ENCODE measurements at regions not wholly inside any gene's neighbourhood (a gene's known extent, or its start where the extent isn't known, plus 50 kb on each side); places are given as distances from the start of the nearest gene placed in this dataset.

DNA sequence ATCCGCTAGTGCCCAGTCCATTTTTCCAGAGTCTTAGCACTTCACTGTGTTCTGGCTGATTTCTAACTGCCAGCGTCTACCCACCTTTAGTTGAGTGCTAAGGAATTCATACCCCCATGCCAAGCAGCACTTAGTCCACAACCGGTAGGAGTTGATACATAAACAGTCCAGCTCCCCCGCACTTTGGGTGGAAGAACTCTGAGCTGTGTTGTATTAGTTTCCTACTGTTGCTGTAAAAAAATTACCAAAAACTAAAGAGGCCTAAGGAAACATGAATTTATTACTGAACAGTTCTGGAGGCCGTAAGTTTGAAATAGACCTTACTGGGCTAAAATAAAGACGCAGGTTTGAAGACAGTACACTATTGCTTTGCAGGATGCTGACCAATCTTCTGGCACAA lies 87.6 kb downstream of the SLC24A2 start:
- no peaks in the 10 kb centered on the region for H3K9me3 ChIP-seq
- no peak overlapping the region for H3K4me3 ChIP-seq (ENCODE audit: low read depth, low read length)
- H3K4me1 ChIP-seq = no peaks in the 10 kb centered on the region
- TF ChIP-seq, protein P1, sequence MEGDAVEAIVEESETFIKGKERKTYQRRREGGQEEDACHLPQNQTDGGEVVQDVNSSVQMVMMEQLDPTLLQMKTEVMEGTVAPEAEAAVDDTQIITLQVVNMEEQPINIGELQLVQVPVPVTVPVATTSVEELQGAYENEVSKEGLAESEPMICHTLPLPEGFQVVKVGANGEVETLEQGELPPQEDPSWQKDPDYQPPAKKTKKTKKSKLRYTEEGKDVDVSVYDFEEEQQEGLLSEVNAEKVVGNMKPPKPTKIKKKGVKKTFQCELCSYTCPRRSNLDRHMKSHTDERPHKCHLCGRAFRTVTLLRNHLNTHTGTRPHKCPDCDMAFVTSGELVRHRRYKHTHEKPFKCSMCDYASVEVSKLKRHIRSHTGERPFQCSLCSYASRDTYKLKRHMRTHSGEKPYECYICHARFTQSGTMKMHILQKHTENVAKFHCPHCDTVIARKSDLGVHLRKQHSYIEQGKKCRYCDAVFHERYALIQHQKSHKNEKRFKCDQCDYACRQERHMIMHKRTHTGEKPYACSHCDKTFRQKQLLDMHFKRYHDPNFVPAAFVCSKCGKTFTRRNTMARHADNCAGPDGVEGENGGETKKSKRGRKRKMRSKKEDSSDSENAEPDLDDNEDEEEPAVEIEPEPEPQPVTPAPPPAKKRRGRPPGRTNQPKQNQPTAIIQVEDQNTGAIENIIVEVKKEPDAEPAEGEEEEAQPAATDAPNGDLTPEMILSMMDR (IDR thresholded peaks at IDR 0.05; ENCODE audit: low read depth, low read length) = no peak
- DNase-seq = no peak
- H3K36me3 ChIP-seq = no peaks in the 10 kb centered on the region
- no peaks in the 10 kb centered on the region for H3K27me3 ChIP-seq

DNA sequence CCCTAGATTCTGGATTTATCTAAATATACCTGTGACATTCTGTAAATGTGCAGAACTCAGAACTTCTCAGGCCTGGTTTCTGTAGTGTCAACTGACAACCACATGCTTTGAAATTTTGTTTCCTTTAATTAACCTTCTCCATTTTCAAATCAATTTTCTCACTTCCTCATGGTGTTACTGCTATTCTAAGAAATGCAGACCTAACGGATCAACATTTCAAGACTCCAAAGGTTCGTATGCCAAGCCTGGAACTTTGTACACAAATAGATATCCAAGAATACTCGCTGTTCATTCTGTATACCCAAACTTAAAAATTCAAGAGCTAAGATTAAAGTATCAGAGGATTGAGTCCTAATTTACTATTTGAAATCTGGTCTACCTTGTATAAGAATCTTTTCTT lies 88.1 kb downstream of the SLC24A2 start:
- Histone ChIP-seq H3K4me3 (ENCODE audit: low read depth, low read length) (no peak overlapping the region), H3K36me3 (no peaks in the 10 kb centered on the region), H3K4me1 (no peaks in the 10 kb centered on the region), H3K9me3 (no peaks in the 10 kb centered on the region), H3K27me3 (no peaks in the 10 kb centered on the region)
- no peak for DNase-seq
- TF ChIP-seq, protein P1 (IDR thresholded peaks at IDR 0.05; ENCODE audit: low read depth, low read length) = no peak

DNA sequence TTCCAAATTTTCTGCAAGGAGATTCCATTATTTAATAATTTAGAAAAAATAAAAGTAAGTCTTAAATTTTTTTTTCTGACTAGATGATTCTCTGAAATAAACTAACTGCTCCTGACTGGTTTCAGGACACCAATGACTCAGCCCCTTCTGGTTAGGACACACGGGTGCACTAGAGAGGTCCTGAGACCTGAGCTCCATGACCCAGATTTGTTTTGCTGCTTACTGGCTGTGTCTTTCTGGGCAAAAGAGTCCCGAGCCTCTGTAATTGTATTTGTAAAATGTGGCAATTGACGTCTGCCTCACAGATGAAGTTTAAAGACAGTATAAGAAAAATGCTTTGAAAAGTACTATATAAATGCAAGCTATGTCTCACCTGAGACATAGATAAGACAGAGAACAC lies 89.1 kb downstream of the SLC24A2 start:
- TF ChIP-seq, protein P1 (IDR thresholded peaks at IDR 0.05; ENCODE audit: low read depth, low read length) = no peak
- H3K4me1 ChIP-seq = no peaks in the 10 kb centered on the region

DNA sequence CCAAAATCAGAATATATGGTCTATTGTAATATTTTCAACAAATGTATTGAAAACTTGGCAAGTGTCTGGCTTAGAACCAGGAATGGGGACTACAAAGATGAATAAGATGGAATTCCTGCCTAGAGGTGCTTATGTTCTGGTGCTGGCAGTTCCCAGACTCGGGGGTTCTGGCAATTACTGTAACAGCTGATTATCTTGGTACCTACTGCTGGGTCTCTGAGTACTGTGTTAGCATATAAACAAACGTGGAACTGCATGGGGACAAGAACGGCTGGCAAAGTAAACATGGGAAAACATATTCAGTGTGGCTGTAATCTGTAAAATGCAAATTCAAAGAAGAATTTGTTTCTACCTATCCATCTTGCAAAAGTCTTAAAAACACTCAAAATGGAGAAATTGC lies 89.9 kb downstream of the SLC24A2 start:
- Histone ChIP-seq H3K9me3 (no peaks in the 10 kb centered on the region), H3K4me3 (ENCODE audit: low read depth, low read length) (no peak overlapping the region), H3K27me3 (no peaks in the 10 kb centered on the region), H3K36me3 (no peaks in the 10 kb centered on the region), H3K4me1 (no peaks in the 10 kb centered on the region)
- TF ChIP-seq, protein P1 (IDR thresholded peaks at IDR 0.05; ENCODE audit: low read depth, low read length) = no peak
- DNase-seq = no peak

More for the DNA sequence above, 89.1 kb downstream of the SLC24A2 start:
- no peak overlapping the region for H3K4me3 ChIP-seq (ENCODE audit: low read depth, low read length)
- no peaks in the 10 kb centered on the region for H3K36me3 ChIP-seq
- no peaks in the 10 kb centered on the region for H3K9me3 ChIP-seq
- H3K27me3 ChIP-seq = no peaks in the 10 kb centered on the region
- DNase-seq = no peak

DNA sequence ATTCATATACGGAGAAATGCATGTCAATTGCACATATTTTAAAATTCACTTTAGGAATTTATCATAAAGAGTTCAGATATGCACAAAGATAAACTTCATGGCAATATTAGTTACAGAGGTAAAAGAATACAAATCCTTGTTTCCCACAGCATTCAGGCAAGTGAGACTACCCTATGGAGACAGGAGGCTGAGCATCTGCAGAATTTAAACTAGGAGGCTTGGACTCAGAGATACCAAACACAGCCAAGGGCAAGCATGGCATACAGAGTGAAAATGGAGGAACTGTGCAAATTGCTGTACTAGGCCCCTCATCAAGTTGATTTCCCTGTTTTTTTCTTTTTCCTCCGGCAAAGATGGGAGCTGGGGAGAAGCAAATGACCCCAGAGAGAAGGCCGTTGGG lies 94.2 kb downstream of the SLC24A2 start:
- no peak for DNase-seq
- TF ChIP-seq, protein P1 (IDR thresholded peaks at IDR 0.05; ENCODE audit: low read depth, low read length) = no peak
- Histone ChIP-seq H3K9me3 (no peaks in the 10 kb centered on the region), H3K36me3 (no peaks in the 10 kb centered on the region), H3K4me1 (no peaks in the 10 kb centered on the region), H3K27me3 (no peaks in the 10 kb centered on the region), H3K4me3 (ENCODE audit: low read depth, low read length) (no peak overlapping the region)

DNA sequence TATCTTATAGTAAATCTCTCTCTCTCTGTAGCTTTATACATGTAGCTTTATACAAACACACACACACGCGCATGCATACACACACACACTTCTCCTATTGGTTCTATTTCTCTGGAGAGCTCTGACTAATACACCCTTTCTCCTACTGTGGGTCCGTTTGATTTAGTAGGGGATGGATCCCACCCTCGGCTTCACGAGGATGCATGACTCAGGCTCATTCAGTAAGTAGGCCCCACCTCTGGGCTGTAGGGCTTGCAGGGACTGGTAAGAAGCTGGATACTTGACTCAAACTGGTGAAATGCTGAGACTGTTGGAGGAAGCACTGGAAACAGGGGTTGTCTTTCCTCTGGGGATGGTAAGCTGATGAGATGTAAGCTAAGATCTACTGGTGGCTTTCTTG lies 98.7 kb downstream of the SLC24A2 start:
- TF ChIP-seq, protein P1 (IDR thresholded peaks at IDR 0.05; ENCODE audit: low read depth, low read length) = no peak
- H3K36me3 ChIP-seq = no peaks in the 10 kb centered on the region
- no peaks in the 10 kb centered on the region for H3K4me1 ChIP-seq
- no peak for DNase-seq
- H3K27me3 ChIP-seq = no peaks in the 10 kb centered on the region
- H3K4me3 ChIP-seq (ENCODE audit: low read depth, low read length) = no peak overlapping the region
- no peaks in the 10 kb centered on the region for H3K9me3 ChIP-seq
